ENCODE measurements at regions not wholly inside any gene's neighbourhood (a gene's known extent, or its start where the extent isn't known, plus 50 kb on each side); places are given as distances from the start of the nearest gene placed in this dataset.

DNA sequence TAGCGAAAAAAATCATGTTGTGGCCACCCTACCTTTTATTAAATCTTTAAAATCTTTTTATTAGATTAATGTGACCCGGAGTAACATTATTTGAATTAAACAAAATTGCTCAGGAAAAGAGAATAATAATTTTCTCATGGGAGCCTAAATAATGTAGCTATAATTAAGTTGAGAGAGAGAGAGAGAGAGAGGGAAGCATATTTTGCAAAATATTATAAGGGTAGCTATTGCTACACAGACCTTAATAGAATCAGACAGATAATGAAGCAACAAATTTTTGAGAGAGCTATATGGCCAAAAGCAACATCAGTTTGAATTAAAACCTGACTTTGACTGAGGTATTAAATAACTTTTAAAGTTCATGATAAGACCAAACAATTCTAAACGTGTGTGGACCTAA is 703.5 kb downstream of the TMTC2 start:
- TF ChIP-seq TAF1 (IDR thresholded peaks at IDR 0.05; ENCODE audit: borderline replicate concordance, low read depth, low read length) (no peak), POLR2AphosphoS5 (IDR thresholded peaks at IDR 0.05; ENCODE audit: low read depth, low read length) (no peak)
